ENCODE measurements at regions not wholly inside any gene's neighbourhood (a gene's known extent, or its start where the extent isn't known, plus 50 kb on each side); places are given as distances from the start of the nearest gene placed in this dataset.

GRCh38 chr10:108086502-108086901 lies 922.0 kb upstream of the SORCS1 start:
- Histone ChIP-seq H3K36me3 (no peaks in the 10 kb centered on the region), H3K27ac (no peak overlapping the region), H3K4me2 (no peak overlapping the region), H3K4me3 (no peak overlapping the region), H3K9ac (no peak overlapping the region), H3K27me3 (no peaks in the 10 kb centered on the region), H3K9me3 (replicated peaks in 1 of 11) (no peaks in the 10 kb centered on the region), H3K4me1 (no peaks in the 10 kb centered on the region), H4K20me1 (no peaks in the 10 kb centered on the region)
- no peak for TF ChIP-seq Cebpa-rat (IDR thresholded peaks at IDR 0.05)

DNA sequence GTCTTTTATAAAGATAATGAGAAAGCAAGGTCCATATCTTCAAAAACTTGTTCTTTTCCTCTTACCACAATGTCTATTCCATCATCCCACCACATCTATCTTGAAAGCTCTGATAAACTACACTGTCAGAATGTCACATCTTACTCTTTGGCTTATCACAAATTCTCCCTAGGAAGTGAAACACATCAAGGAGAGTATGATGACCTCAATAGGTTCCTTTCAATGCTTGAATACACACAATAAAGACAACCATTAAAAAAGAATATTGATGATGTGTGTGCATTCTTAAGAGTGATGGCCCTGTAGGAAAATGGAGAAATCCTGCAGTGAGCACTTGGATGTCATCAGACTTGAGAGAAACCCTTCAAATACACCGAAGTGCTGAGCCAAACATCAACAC lies 918.1 kb upstream of the SORCS1 start:
- no peak for TF ChIP-seq Cebpa-rat (IDR thresholded peaks at IDR 0.05)
- Histone ChIP-seq H3K36me3 (no peaks in the 10 kb centered on the region), H3K4me1 (no peaks in the 10 kb centered on the region), H3K9ac (no peak overlapping the region), H3K9me3 (replicated peaks in 1 of 11) (no peaks in the 10 kb centered on the region), H3K27ac (no peak overlapping the region), H3K4me3 (no peak overlapping the region), H4K20me1 (no peaks in the 10 kb centered on the region), H3K4me2 (no peak overlapping the region), H3K27me3 (no peaks in the 10 kb centered on the region)

DNA sequence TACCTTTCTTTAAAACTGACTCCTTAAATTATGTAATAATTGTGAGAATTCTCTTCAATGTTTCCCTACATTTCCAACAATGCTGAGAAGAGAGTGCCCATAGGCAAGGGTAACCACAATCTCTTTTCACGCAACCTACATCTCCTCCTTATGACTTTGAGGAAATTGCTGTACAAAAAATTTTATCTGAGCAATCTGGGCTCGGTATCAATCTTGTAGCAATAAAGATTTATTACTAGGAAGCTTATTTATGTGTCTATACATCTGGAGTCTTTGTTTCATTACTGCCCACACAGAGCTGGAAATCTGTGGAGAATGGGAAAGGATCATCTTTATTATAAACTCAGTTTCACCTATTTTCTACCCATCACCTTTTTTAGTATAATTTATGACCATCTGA lies 913.8 kb upstream of the SORCS1 start:
- no peaks in the 10 kb centered on the region for H3K36me3 ChIP-seq
- H3K4me3 ChIP-seq, result no peak overlapping the region
- no peak overlapping the region for H3K9ac ChIP-seq
- H4K20me1 ChIP-seq, result no peaks in the 10 kb centered on the region
- H3K27me3 ChIP-seq, result no peaks in the 10 kb centered on the region
- H3K27ac ChIP-seq, result no peak overlapping the region
- H3K4me1 ChIP-seq, result no peaks in the 10 kb centered on the region
- H3K4me2 ChIP-seq, result no peak overlapping the region
- H3K9me3 ChIP-seq (replicated peaks in 1 of 11), result no peaks in the 10 kb centered on the region
- no peak for TF ChIP-seq Cebpa-rat (IDR thresholded peaks at IDR 0.05)

GRCh38 chr10:108072466-108072865 lies 908.0 kb upstream of the SORCS1 start:
- Histone ChIP-seq H3K9ac (no peak overlapping the region), H4K20me1 (no peaks in the 10 kb centered on the region), H3K4me3 (no peak overlapping the region), H3K36me3 (no peaks in the 10 kb centered on the region), H3K4me2 (no peak overlapping the region), H3K27me3 (no peaks in the 10 kb centered on the region), H3K4me1 (no peaks in the 10 kb centered on the region), H3K27ac (no peak overlapping the region), H3K9me3 (replicated peaks in 1 of 11) (no peaks in the 10 kb centered on the region)
- no peak for TF ChIP-seq Cebpa-rat (IDR thresholded peaks at IDR 0.05)

GRCh38 chr10:108070789-108071188 lies 906.3 kb upstream of the SORCS1 start:
- Histone ChIP-seq H3K27me3 (no peaks in the 10 kb centered on the region), H3K9ac (no peak overlapping the region), H3K9me3 (replicated peaks in 1 of 11) (no peaks in the 10 kb centered on the region), H4K20me1 (no peaks in the 10 kb centered on the region), H3K4me2 (no peak overlapping the region), H3K4me1 (no peaks in the 10 kb centered on the region), H3K4me3 (no peak overlapping the region), H3K27ac (no peak overlapping the region), H3K36me3 (no peaks in the 10 kb centered on the region)
- TF ChIP-seq Cebpa-rat (IDR thresholded peaks at IDR 0.05), result no peak

- H3K36me3 ChIP-seq, result no peaks in the 10 kb centered on the region
- H3K4me1 ChIP-seq, result no peaks in the 10 kb centered on the region
- H3K9ac ChIP-seq, result no peak overlapping the region
- no peaks in the 10 kb centered on the region for H3K27me3 ChIP-seq
- H3K27ac ChIP-seq, result no peak overlapping the region
- no peaks in the 10 kb centered on the region for H3K9me3 ChIP-seq (replicated peaks in 1 of 11)
- no peak for TF ChIP-seq Cebpa-rat (IDR thresholded peaks at IDR 0.05)
- no peak overlapping the region for H3K4me2 ChIP-seq
- H3K4me3 ChIP-seq, result no peak overlapping the region
- H4K20me1 ChIP-seq, result no peaks in the 10 kb centered on the region
Measured at GRCh38 chr10:108069096-108069495, 904.6 kb upstream of the SORCS1 start.

DNA sequence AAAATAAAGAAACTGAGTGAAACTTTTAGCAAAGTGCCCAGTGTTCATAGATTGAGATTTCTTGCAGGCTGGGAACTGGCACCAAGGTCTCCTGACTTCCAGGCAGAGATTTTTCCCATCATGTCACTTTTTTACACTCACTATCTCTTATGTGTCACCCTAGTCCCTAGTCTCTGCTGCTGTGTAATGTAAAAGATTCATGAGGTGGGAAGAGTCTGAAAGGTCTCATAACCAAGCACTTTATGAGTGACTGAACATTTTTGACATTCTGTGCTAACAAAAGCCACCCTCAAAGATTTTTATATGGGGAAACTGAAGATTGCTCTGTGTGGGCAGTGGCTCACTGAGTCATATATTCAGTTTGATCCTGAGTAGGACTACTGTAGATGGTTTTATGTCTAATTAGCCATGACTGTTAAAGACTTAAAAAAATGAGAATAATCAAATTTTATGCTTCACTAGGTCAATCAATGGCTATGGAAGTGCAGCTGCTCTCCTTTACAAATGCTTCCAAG lies 900.3 kb upstream of the SORCS1 start:
- no peak overlapping the region for H3K27ac ChIP-seq
- no peak for TF ChIP-seq Cebpa-rat (IDR thresholded peaks at IDR 0.05)

GRCh38 chr10:108060246-108060645 lies 895.7 kb upstream of the SORCS1 start:
- Histone ChIP-seq H3K27me3 (no peaks in the 10 kb centered on the region), H3K4me1 (no peaks in the 10 kb centered on the region), H3K4me3 (no peak overlapping the region), H3K9ac (no peak overlapping the region), H3K27ac (no peak overlapping the region), H3K9me3 (replicated peaks in 1 of 11) (peaks cover 0 to 3% (median 0%) of the 10 kb centered on the region in 11 experiments; a peak in 1 of 22 replicates), H3K36me3 (no peaks in the 10 kb centered on the region), H3K4me2 (no peak overlapping the region), H4K20me1 (no peaks in the 10 kb centered on the region)
- no peak for TF ChIP-seq Cebpa-rat (IDR thresholded peaks at IDR 0.05)

More for the DNA sequence above, 900.3 kb upstream of the SORCS1 start:
- Histone ChIP-seq H3K27me3 (no peaks in the 10 kb centered on the region), H3K9me3 (replicated peaks in 1 of 11) (no peaks in the 10 kb centered on the region), H4K20me1 (no peaks in the 10 kb centered on the region), H3K36me3 (no peaks in the 10 kb centered on the region), H3K4me2 (no peak overlapping the region), H3K9ac (no peak overlapping the region), H3K4me3 (no peak overlapping the region), H3K4me1 (no peaks in the 10 kb centered on the region)

DNA sequence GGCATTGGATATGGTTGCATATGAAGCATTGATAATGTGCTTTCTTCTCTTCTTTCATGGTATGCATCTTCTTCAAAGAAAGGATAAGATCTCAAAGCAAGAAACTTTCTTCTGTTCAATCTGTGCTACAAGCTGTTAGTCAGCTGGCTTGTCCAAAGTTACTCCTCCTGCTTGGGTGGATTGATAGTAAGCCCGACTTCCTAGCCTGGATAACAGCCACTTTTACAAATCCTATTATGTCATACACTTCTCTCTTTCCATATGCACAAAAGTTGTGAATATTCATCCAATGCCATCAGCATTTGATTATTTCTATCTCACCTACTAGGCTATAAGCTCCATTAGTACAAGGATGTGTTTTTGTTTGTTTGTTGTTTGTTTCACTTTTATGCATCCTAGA lies 891.0 kb upstream of the SORCS1 start:
- TF ChIP-seq Cebpa-rat (IDR thresholded peaks at IDR 0.05), result no peak
- Histone ChIP-seq H3K4me1 (no peaks in the 10 kb centered on the region), H3K4me2 (no peak overlapping the region)

DNA sequence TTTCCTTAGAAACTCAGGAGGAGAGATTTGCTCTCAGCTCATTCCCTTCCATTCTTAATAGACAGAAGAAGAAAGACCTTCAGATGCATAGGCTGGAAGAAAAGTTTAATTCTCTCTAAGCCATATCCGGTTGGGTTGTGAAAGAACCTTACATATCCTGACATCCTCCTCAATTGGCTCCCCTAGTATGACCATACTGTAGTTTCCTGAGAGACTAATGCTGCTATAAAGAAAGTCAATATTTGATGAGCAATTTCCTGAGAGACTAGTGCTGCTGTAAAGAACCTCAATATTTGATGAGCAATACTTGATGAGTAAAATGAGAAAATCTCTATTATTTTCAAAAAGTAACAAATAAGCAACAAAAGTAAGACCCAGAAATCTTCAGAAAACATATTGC lies 888.5 kb upstream of the SORCS1 start:
- no peak for TF ChIP-seq Cebpa-rat (IDR thresholded peaks at IDR 0.05)
- peaks cover 0 to 3% (median 0%) of the 10 kb centered on the region in 11 experiments; a peak in 1 of 22 replicates for H3K9me3 ChIP-seq (replicated peaks in 1 of 11)
- H3K27ac ChIP-seq, result no peak overlapping the region
- no peak overlapping the region for H3K9ac ChIP-seq
- H3K4me3 ChIP-seq, result no peak overlapping the region
- H3K4me1 ChIP-seq, result no peaks in the 10 kb centered on the region
- no peaks in the 10 kb centered on the region for H3K27me3 ChIP-seq
- H3K36me3 ChIP-seq, result no peaks in the 10 kb centered on the region
- no peak overlapping the region for H3K4me2 ChIP-seq
- no peaks in the 10 kb centered on the region for H4K20me1 ChIP-seq

More for the DNA sequence above, 891.0 kb upstream of the SORCS1 start:
- Histone ChIP-seq H3K4me3 (no peak overlapping the region), H4K20me1 (no peaks in the 10 kb centered on the region), H3K36me3 (no peaks in the 10 kb centered on the region), H3K27me3 (no peaks in the 10 kb centered on the region), H3K9me3 (replicated peaks in 1 of 11) (peaks cover 0 to 3% (median 0%) of the 10 kb centered on the region in 11 experiments; a peak in 1 of 22 replicates), H3K9ac (no peak overlapping the region), H3K27ac (no peak overlapping the region)

All from BLaER1 treated with 17β-estradiol and CSF1 and Interleukin-3, amounts not matched to agents 10 nM and 100 nM (cell line).